ENCODE measurements at regions not wholly inside any gene's neighbourhood (a gene's known extent, or its start where the extent isn't known, plus 50 kb on each side); places are given as distances from the start of the nearest gene placed in this dataset.

- Histone ChIP-seq H3K27ac (ENCODE audit: low read depth, low read length) (no peak overlapping the region), H3K27me3 (ENCODE audit: control insufficient read depth, insufficient read depth, low read length) (no peaks in the 10 kb centered on the region), H3K36me3 (ENCODE audit: control insufficient read depth, insufficient read depth, low read length) (peaks cover 23% of the 10 kb centered on the region; the same call in 1 of the 2 replicates), H3K4me3 (ENCODE audit: low read depth, low read length) (no peak overlapping the region), H3K9ac (ENCODE audit: low read length) (no peak overlapping the region), H3K4me1 (ENCODE audit: control insufficient read depth, insufficient read depth, low read length) (peaks cover 9% of the 10 kb centered on the region), H3K9me3 (ENCODE audit: control insufficient read depth, insufficient read depth, low read depth, low read length) (no peaks in the 10 kb centered on the region; the same call in 1 of the 2 replicates)
These were observed 358.6 kb downstream of the GPM6A start for GRCh38 chr4:175453456-175453855.

GRCh38 chr4:175456131-175456530 is 355.9 kb downstream of the GPM6A start:
- Histone ChIP-seq H3K36me3 (ENCODE audit: control insufficient read depth, insufficient read depth, low read length) (peaks cover 49% of the 10 kb centered on the region; the same call in 1 of the 2 replicates), H3K9me3 (ENCODE audit: control insufficient read depth, insufficient read depth, low read depth, low read length) (no peaks in the 10 kb centered on the region; the same call in 1 of the 2 replicates), H3K4me3 (ENCODE audit: low read depth, low read length) (no peak overlapping the region), H3K4me1 (ENCODE audit: control insufficient read depth, insufficient read depth, low read length) (peaks cover 12% of the 10 kb centered on the region), H3K9ac (ENCODE audit: low read length) (no peak overlapping the region), H3K27me3 (ENCODE audit: control insufficient read depth, insufficient read depth, low read length) (no peaks in the 10 kb centered on the region), H3K27ac (ENCODE audit: low read depth, low read length) (no peak overlapping the region)

DNA sequence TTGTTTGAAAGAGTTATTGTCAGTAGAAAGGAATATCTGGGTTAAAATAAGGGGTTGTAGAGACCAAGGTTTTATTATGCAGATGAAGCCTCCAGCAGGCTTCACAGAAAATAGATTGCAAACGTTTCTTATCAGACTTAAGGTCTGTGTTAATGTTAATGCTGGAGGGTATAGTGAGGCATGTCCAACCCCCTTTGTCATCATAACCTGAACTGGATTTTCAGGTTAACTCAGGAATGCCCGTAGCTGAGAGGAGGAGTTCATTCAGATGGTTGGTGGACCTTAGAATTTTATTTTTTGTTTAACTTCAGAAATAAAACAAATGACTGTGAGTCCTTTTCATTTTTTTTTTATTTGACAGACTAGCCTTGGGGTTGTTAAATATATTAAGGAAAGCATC is 354.1 kb downstream of the GPM6A start:
- Histone ChIP-seq H3K9ac (ENCODE audit: low read length) (no peak overlapping the region), H3K36me3 (ENCODE audit: control insufficient read depth, insufficient read depth, low read length) (peaks cover 49% of the 10 kb centered on the region; the same call in 1 of the 2 replicates), H3K9me3 (ENCODE audit: control insufficient read depth, insufficient read depth, low read depth, low read length) (no peaks in the 10 kb centered on the region; the same call in 1 of the 2 replicates), H3K4me3 (ENCODE audit: low read depth, low read length) (no peak overlapping the region), H3K27ac (ENCODE audit: low read depth, low read length) (no peak overlapping the region; the same call in 1 of the 2 replicates), H3K27me3 (ENCODE audit: control insufficient read depth, insufficient read depth, low read length) (no peaks in the 10 kb centered on the region), H3K4me1 (ENCODE audit: control insufficient read depth, insufficient read depth, low read length) (peaks cover 9% of the 10 kb centered on the region; the same call in 1 of the 2 replicates)

- H3K27me3 ChIP-seq (ENCODE audit: control insufficient read depth, insufficient read depth, low read length) = no peaks in the 10 kb centered on the region
- H3K27ac ChIP-seq (ENCODE audit: low read depth, low read length) = no peak overlapping the region; the same call in 1 of the 2 replicates
- H3K4me3 ChIP-seq (ENCODE audit: low read depth, low read length) = peak overlapping the region; percentile 45; the same call in 1 of the 2 replicates
- H3K4me1 ChIP-seq (ENCODE audit: control insufficient read depth, insufficient read depth, low read length) = peaks cover 9% of the 10 kb centered on the region; the same call in 1 of the 2 replicates
- H3K36me3 ChIP-seq (ENCODE audit: control insufficient read depth, insufficient read depth, low read length) = peaks cover 56% of the 10 kb centered on the region; the same call in 1 of the 2 replicates
- no peaks in the 10 kb centered on the region; the same call in 1 of the 2 replicates for H3K9me3 ChIP-seq (ENCODE audit: control insufficient read depth, insufficient read depth, low read depth, low read length)
- no peak overlapping the region for H3K9ac ChIP-seq (ENCODE audit: low read length)
These were observed 352.5 kb downstream of the GPM6A start for GRCh38 chr4:175459571-175459970.

GRCh38 chr4:175460414-175460813 is 351.6 kb downstream of the GPM6A start:
- peak overlapping the region; percentile 45; the same call in 1 of the 2 replicates for H3K4me3 ChIP-seq (ENCODE audit: low read depth, low read length)
- peak overlapping the region; percentile 6; the same call in 1 of the 2 replicates for H3K27ac ChIP-seq (ENCODE audit: low read depth, low read length)
- H3K9me3 ChIP-seq (ENCODE audit: control insufficient read depth, insufficient read depth, low read depth, low read length) = no peaks in the 10 kb centered on the region
- no peaks in the 10 kb centered on the region; the same call in 1 of the 2 replicates for H3K27me3 ChIP-seq (ENCODE audit: control insufficient read depth, insufficient read depth, low read length)
- peaks cover 9% of the 10 kb centered on the region; the same call in 1 of the 2 replicates for H3K4me1 ChIP-seq (ENCODE audit: control insufficient read depth, insufficient read depth, low read length)
- peak overlapping the region; percentile 67 for H3K9ac ChIP-seq (ENCODE audit: low read length)
- H3K36me3 ChIP-seq (ENCODE audit: control insufficient read depth, insufficient read depth, low read length) = peaks cover 60% of the 10 kb centered on the region; the same call in 1 of the 2 replicates

- H3K27me3 ChIP-seq (ENCODE audit: control insufficient read depth, insufficient read depth, low read length) = no peaks in the 10 kb centered on the region; the same call in 1 of the 2 replicates
- peaks cover 10% of the 10 kb centered on the region for H3K9me3 ChIP-seq (ENCODE audit: control insufficient read depth, insufficient read depth, low read depth, low read length)
- H3K4me3 ChIP-seq (ENCODE audit: low read depth, low read length) = no peak overlapping the region
- H3K36me3 ChIP-seq (ENCODE audit: control insufficient read depth, insufficient read depth, low read length) = peaks cover 4% of the 10 kb centered on the region; the same call in 1 of the 2 replicates
- H3K9ac ChIP-seq (ENCODE audit: low read length) = no peak overlapping the region
- peaks cover 6% of the 10 kb centered on the region; the same call in 1 of the 2 replicates for H3K4me1 ChIP-seq (ENCODE audit: control insufficient read depth, insufficient read depth, low read length)
- H3K27ac ChIP-seq (ENCODE audit: low read depth, low read length) = peak overlapping the region; percentile 24; the same call in 1 of the 2 replicates
These were observed 342.6 kb downstream of the GPM6A start for GRCh38 chr4:175469514-175469913.

DNA sequence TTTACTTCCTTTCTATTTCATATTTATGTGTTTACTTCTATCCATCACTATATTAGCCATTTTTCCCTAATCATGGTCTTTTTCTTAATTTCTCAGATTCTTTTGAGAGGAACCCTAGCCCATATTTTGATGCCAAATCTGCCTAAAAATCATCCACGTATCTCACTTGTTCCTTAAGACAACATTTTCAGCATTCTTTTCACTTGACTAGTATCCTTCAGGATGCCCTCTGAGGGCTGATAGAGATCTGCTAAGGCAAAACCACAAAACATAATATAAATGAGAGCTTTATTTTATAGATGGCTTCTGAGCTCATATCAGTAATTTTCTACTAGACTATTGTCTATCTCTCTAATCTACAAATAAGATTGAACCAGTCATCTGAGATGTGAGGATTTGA is 341.9 kb downstream of the GPM6A start:
- Histone ChIP-seq H3K4me1 (ENCODE audit: control insufficient read depth, insufficient read depth, low read length) (peaks cover 6% of the 10 kb centered on the region; the same call in 1 of the 2 replicates), H3K9ac (ENCODE audit: low read length) (no peak overlapping the region), H3K9me3 (ENCODE audit: control insufficient read depth, insufficient read depth, low read depth, low read length) (peaks cover 10% of the 10 kb centered on the region), H3K27ac (ENCODE audit: low read depth, low read length) (peak overlapping the region; percentile 24; the same call in 1 of the 2 replicates), H3K27me3 (ENCODE audit: control insufficient read depth, insufficient read depth, low read length) (no peaks in the 10 kb centered on the region; the same call in 1 of the 2 replicates), H3K4me3 (ENCODE audit: low read depth, low read length) (no peak overlapping the region), H3K36me3 (ENCODE audit: control insufficient read depth, insufficient read depth, low read length) (peaks cover 2% of the 10 kb centered on the region; the same call in 1 of the 2 replicates)

DNA sequence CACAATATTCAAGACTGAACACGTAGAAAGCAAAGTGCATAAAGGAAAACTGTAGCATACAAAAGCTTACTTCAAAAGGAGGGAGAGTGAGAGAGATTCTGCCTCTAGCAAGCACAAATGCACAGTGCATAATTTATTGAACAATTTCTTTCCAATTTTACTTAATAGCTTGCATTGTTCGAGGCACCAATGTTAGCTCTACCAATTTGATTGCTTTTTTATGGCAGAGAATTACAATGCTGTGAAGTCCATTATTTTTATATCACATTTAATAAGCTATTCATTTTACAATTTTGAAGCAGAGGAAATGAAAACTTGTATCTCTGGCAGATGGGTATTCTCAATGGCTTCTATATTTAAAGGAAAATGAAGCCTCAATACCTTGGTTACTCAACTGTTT is 331.7 kb downstream of the GPM6A start:
- H3K36me3 ChIP-seq (ENCODE audit: control insufficient read depth, insufficient read depth, low read length) = no peaks in the 10 kb centered on the region
- no peaks in the 10 kb centered on the region for H3K4me1 ChIP-seq (ENCODE audit: control insufficient read depth, insufficient read depth, low read length)
- H3K27me3 ChIP-seq (ENCODE audit: control insufficient read depth, insufficient read depth, low read length) = no peaks in the 10 kb centered on the region
- no peak overlapping the region for H3K9ac ChIP-seq (ENCODE audit: low read length)
- H3K4me3 ChIP-seq (ENCODE audit: low read depth, low read length) = no peak overlapping the region
- H3K27ac ChIP-seq (ENCODE audit: low read depth, low read length) = no peak overlapping the region
- H3K9me3 ChIP-seq (ENCODE audit: control insufficient read depth, insufficient read depth, low read depth, low read length) = no peaks in the 10 kb centered on the region

GRCh38 chr4:175499735-175500352 is 312.2 kb downstream of the GPM6A start:
- Histone ChIP-seq H3K4me1 (ENCODE audit: control insufficient read depth, insufficient read depth, low read length) (no peaks in the 10 kb centered on the region), H3K9me3 (ENCODE audit: control insufficient read depth, insufficient read depth, low read depth, low read length) (no peaks in the 10 kb centered on the region), H3K4me3 (ENCODE audit: low read depth, low read length) (no peak overlapping the region), H3K27ac (ENCODE audit: low read depth, low read length) (no peak overlapping the region), H3K9ac (ENCODE audit: low read length) (no peak overlapping the region), H3K36me3 (ENCODE audit: control insufficient read depth, insufficient read depth, low read length) (no peaks in the 10 kb centered on the region), H3K27me3 (ENCODE audit: control insufficient read depth, insufficient read depth, low read length) (no peaks in the 10 kb centered on the region)

DNA sequence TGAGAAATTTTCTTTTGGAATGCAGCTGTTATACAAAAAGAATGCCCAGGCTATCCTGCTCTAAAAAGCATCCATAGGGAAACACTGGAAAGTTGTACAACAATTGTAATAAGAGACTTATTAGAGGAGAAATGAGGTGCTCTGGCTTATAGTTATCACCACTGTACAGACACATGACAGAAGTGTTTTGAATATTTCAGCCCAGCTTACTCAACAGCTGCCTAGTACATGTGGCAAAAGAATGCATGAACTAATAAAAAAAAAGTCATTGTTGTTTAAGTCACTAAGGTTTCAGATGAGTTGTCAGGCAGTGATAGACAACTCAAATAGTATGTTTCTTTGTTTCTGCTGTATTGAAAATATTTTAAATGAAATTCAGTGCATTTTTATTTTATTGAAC is 307.7 kb downstream of the GPM6A start:
- Histone ChIP-seq H3K27me3 (ENCODE audit: control insufficient read depth, insufficient read depth, low read length) (no peaks in the 10 kb centered on the region), H3K4me1 (ENCODE audit: control insufficient read depth, insufficient read depth, low read length) (no peaks in the 10 kb centered on the region), H3K9me3 (ENCODE audit: control insufficient read depth, insufficient read depth, low read depth, low read length) (no peaks in the 10 kb centered on the region), H3K27ac (ENCODE audit: low read depth, low read length) (no peak overlapping the region), H3K36me3 (ENCODE audit: control insufficient read depth, insufficient read depth, low read length) (no peaks in the 10 kb centered on the region), H3K4me3 (ENCODE audit: low read depth, low read length) (no peak overlapping the region), H3K9ac (ENCODE audit: low read length) (no peak overlapping the region)

DNA sequence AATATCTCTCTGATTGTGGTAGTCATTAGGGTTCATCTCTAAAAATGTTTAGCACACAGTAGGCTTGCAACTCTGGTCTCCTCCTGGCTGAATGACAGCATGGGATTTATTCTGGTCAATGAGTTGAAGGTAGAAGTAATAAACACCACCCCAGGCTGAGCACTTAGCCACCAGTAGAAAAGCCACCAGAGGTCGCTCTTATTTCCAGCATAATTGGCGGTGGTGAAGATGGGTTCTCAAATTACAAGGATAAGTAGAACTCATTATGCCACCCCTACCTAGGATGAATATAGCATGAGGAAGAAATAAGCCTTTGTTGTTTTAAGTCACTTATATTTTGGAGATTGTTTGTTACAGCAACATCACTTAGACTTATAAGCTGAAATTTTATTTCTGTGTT is 302.7 kb downstream of the GPM6A start:
- Histone ChIP-seq H3K9me3 (ENCODE audit: control insufficient read depth, insufficient read depth, low read depth, low read length) (no peaks in the 10 kb centered on the region), H3K9ac (ENCODE audit: low read length) (no peak overlapping the region), H3K27ac (ENCODE audit: low read depth, low read length) (no peak overlapping the region), H3K36me3 (ENCODE audit: control insufficient read depth, insufficient read depth, low read length) (no peaks in the 10 kb centered on the region), H3K4me3 (ENCODE audit: low read depth, low read length) (no peak overlapping the region), H3K27me3 (ENCODE audit: control insufficient read depth, insufficient read depth, low read length) (no peaks in the 10 kb centered on the region), H3K4me1 (ENCODE audit: control insufficient read depth, insufficient read depth, low read length) (no peaks in the 10 kb centered on the region)

Data from HUES6 (cell line).